CD14-positive monocyte (primary cell): ENCODE measurements at regions not wholly inside any gene's neighbourhood (a gene's known extent, or its start where the extent isn't known, plus 50 kb on each side); places are given as distances from the start of the nearest gene placed in this dataset.

Experiments
- DNase-seq, 3 donors: peaks; one replicate each; pipeline ENCODE4 v3.0.0-alpha.2; 2011 to 2022
- H2AFZ ChIP-seq: 2 replicates; pipeline ENCODE4 v1.6.0; 2012; ENCODE audit warnings: mild to moderate bottlenecking, low read depth, low read length, inconsistent platforms; ENCODE audit not compliant: insufficient read depth, poor library complexity, severe bottlenecking
- H3K27ac ChIP-seq, 2 donors: 1 replicate in 1 of 2; 2 replicates in 1 of 2; pipeline ENCODE4 v1.5.1; 2012 to 2013; ENCODE audit warnings: low read length in 2 of 2, control low read depth in 1 of 2, inconsistent platforms in 1 of 2, low read depth in 1 of 2, mild to moderate bottlenecking in 1 of 2
- H3K27me3 ChIP-seq, 2 donors: one replicate each; pipeline versions ENCODE4 v1.6.0 to v1.6.1; 2011 to 2013; ENCODE audit warnings: low read length in 2 of 2; ENCODE audit not compliant: control insufficient read depth in 2 of 2, insufficient read depth in 2 of 2
- H3K36me3 ChIP-seq, 2 donors: replicated peaks in 1 of 2; 1 replicate in 1 of 2; 2 replicates in 1 of 2; pipeline versions ENCODE4 v1.5.1 to v1.6.1; 2012 to 2013; ENCODE audit warnings: low read length in 2 of 2, control low read depth in 1 of 2, inconsistent platforms in 1 of 2, mild to moderate bottlenecking in 1 of 2; ENCODE audit not compliant: insufficient read depth in 2 of 2, control insufficient read depth in 1 of 2
- H3K4me1 ChIP-seq, 2 donors: 1 replicate in 1 of 2; 2 replicates in 1 of 2; pipeline versions ENCODE4 v1.5.1 to v1.6.1; 2012 to 2013; ENCODE audit warnings: low read length in 2 of 2, control low read depth in 1 of 2, inconsistent platforms in 1 of 2, mild to moderate bottlenecking in 1 of 2, moderate library complexity in 1 of 2; ENCODE audit not compliant: insufficient read depth in 2 of 2, control insufficient read depth in 1 of 2
- H3K4me2 ChIP-seq: replicated peaks from 2 replicates; pipeline ENCODE3; 2012; ENCODE audit warnings: low read length, moderate library complexity, mild to moderate bottlenecking; ENCODE audit not compliant: poor library complexity, severe bottlenecking; ENCODE audit errors: extremely low read depth
- H3K4me3 ChIP-seq, 3 experiments: fragments of 200-600 bp in 1 of 3; sonication (generic) in 1 of 3; replicated peaks in 1 of 3; 1 replicate in 2 of 3; 2 replicates in 1 of 3; pipeline ENCODE4 v1.5.1; 2011 to 2013; ENCODE audit warnings: low read length in 3 of 3, mild to moderate bottlenecking in 3 of 3, control low read depth in 2 of 3, low read depth in 2 of 3, inconsistent platforms in 1 of 3, moderate library complexity in 1 of 3
- H3K79me2 ChIP-seq: 2 replicates; pipeline ENCODE4 v1.6.0; 2012; ENCODE audit warnings: mild to moderate bottlenecking, control low read depth, inconsistent platforms, low read length, moderate library complexity; ENCODE audit not compliant: insufficient read depth
- H3K9ac ChIP-seq: 2 replicates; pipeline ENCODE4 v1.6.0; 2017; ENCODE audit warnings: low read length, mild to moderate bottlenecking; ENCODE audit not compliant: insufficient read depth, poor library complexity, severe bottlenecking
- H3K9me3 ChIP-seq, 2 donors: replicated peaks in 1 of 2; 1 replicate in 1 of 2; 2 replicates in 1 of 2; pipeline versions ENCODE4 v1.5.1 to v1.6.1; 2012 to 2013; ENCODE audit warnings: low read length in 2 of 2, control low read depth in 1 of 2; ENCODE audit not compliant: control insufficient read depth in 1 of 2, insufficient read depth in 1 of 2
- H4K20me1 ChIP-seq: 2 replicates; pipeline ENCODE4 v1.6.0; 2012; ENCODE audit warnings: mild to moderate bottlenecking, low read length, control low read depth, moderate library complexity; ENCODE audit not compliant: insufficient read depth
- H3K27ac Mint-ChIP-seq, 7 donors: one replicate each; pipeline ENCODE4 v1.8.0; 2020; ENCODE audit warnings: mild to moderate bottlenecking in 7 of 7, mixed read lengths in 7 of 7, moderate library complexity in 6 of 7, inconsistent platforms in 2 of 7
- H3K27me3 Mint-ChIP-seq, 3 donors: one replicate each; pipeline ENCODE4 v1.8.0; 2021 to 2022; ENCODE audit warnings: low read depth in 3 of 3, mild to moderate bottlenecking in 3 of 3, mixed read lengths in 3 of 3, moderate library complexity in 3 of 3, inconsistent platforms in 1 of 3
- H3K36me3 Mint-ChIP-seq, 2 donors: one replicate each; pipeline ENCODE4 v1.8.0; 2020; ENCODE audit warnings: mixed read lengths in 2 of 2, inconsistent platforms in 1 of 2, mild to moderate bottlenecking in 1 of 2
- H3K4me1 Mint-ChIP-seq: one replicate; pipeline ENCODE4 v1.8.0; 2020; ENCODE audit warnings: mild to moderate bottlenecking, mixed read lengths
- H3K4me3 Mint-ChIP-seq, 2 donors: one replicate each; pipeline ENCODE4 v1.8.0; 2020; ENCODE audit warnings: mild to moderate bottlenecking in 2 of 2, mixed read lengths in 2 of 2, moderate library complexity in 1 of 2
- H3K9me3 Mint-ChIP-seq, 7 donors: one replicate each; pipeline ENCODE4 v1.8.0; 2020 to 2022; ENCODE audit warnings: mixed read lengths in 7 of 7, mild to moderate bottlenecking in 6 of 7, moderate library complexity in 6 of 7, inconsistent platforms in 2 of 7
- WGBS: methylation state at CpG from one replicate; pipeline ENCODE4 v1.1.5; 2013; ENCODE audit warnings: missing lambda C conversion rate; ENCODE audit not compliant: insufficient coverage; 5-methylcytosine and 5-hydroxymethylcytosine counted together
- intact Hi-C, 2 donors: fragments of 100-400 bp; cut with micrococcal nuclease; formaldehyde crosslinking; loops; one replicate each; pipeline versions ENCODE4 v1.15.0 to v1.15.1; 2023
- TF ChIP-seq, protein P1 (sequence below): fragments of 200-600 bp; IDR thresholded peaks from one replicate; pipeline ENCODE4 v1.8.0; 2022; ENCODE audit warnings: antibody characterized with exemption, mild to moderate bottlenecking

- Histone ChIP-seq H3K4me1 (no peaks in the 10 kb centered on the region), H3K27ac (no peak overlapping the region), H3K9me3 (no peaks in the 10 kb centered on the region), H3K4me2 (no peak overlapping the region), H3K36me3 (no peaks in the 10 kb centered on the region), H4K20me1 (no peaks in the 10 kb centered on the region), H3K4me3 (no peak overlapping the region), H2AFZ (no peak overlapping the region), H3K9ac (no peak overlapping the region), H3K79me2 (no peaks in the 10 kb centered on the region), H3K27me3 (no peaks in the 10 kb centered on the region)
- no peak for DNase-seq
- no peak overlapping the region for H3K4me3 Mint-ChIP-seq
- intact Hi-C loops, result no loop called here
- H3K4me1 Mint-ChIP-seq, result no peaks in the 10 kb centered on the region
- H3K27ac Mint-ChIP-seq, result no peak overlapping the region
- H3K36me3 Mint-ChIP-seq, result no peaks in the 10 kb centered on the region
- TF ChIP-seq, protein P1, sequence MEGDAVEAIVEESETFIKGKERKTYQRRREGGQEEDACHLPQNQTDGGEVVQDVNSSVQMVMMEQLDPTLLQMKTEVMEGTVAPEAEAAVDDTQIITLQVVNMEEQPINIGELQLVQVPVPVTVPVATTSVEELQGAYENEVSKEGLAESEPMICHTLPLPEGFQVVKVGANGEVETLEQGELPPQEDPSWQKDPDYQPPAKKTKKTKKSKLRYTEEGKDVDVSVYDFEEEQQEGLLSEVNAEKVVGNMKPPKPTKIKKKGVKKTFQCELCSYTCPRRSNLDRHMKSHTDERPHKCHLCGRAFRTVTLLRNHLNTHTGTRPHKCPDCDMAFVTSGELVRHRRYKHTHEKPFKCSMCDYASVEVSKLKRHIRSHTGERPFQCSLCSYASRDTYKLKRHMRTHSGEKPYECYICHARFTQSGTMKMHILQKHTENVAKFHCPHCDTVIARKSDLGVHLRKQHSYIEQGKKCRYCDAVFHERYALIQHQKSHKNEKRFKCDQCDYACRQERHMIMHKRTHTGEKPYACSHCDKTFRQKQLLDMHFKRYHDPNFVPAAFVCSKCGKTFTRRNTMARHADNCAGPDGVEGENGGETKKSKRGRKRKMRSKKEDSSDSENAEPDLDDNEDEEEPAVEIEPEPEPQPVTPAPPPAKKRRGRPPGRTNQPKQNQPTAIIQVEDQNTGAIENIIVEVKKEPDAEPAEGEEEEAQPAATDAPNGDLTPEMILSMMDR, result no peak
- H3K9me3 Mint-ChIP-seq, result peaks cover 0 to 2% (median 0%) of the 10 kb centered on the region in 7 donors
- peaks cover 0 to 1% (median 0%) of the 10 kb centered on the region in 3 donors for H3K27me3 Mint-ChIP-seq
- no CpG with 5 or more reads among the region's 3 CpGs for WGBS
Measured at GRCh38 chr12:74722709-74723108, 185.1 kb downstream of the ATXN7L3B start.

- Histone ChIP-seq H3K27ac (no peak overlapping the region), H3K36me3 (no peaks in the 10 kb centered on the region), H4K20me1 (no peaks in the 10 kb centered on the region), H3K79me2 (no peaks in the 10 kb centered on the region), H3K4me1 (no peaks in the 10 kb centered on the region), H3K9me3 (no peaks in the 10 kb centered on the region), H2AFZ (no peak overlapping the region), H3K9ac (no peak overlapping the region), H3K4me2 (no peak overlapping the region), H3K4me3 (no peak overlapping the region), H3K27me3 (no peaks in the 10 kb centered on the region)
- Mint-ChIP-seq H3K9me3 (peaks cover 0 to 2% (median 0%) of the 10 kb centered on the region in 7 donors), H3K36me3 (no peaks in the 10 kb centered on the region), H3K4me3 (no peak overlapping the region), H3K27ac (no peak overlapping the region), H3K4me1 (no peaks in the 10 kb centered on the region), H3K27me3 (peaks cover 0 to 1% (median 0%) of the 10 kb centered on the region in 3 donors)
- TF ChIP-seq, protein P1, result no peak
- WGBS, result no CpG with 5 or more reads among the region's 1 CpG
- DNase-seq, result no peak
- intact Hi-C loops, result no loop called here
Measured at GRCh38 chr12:74725154-74725553, 187.5 kb downstream of the ATXN7L3B start.
